ENCODE measurements at regions not wholly inside any gene's neighbourhood (a gene's known extent, or its start where the extent isn't known, plus 50 kb on each side); places are given as distances from the start of the nearest gene placed in this dataset.

GRCh38 chr11:45090607-45091006, 55.8 kb upstream of the PRDM11 start:
- no peak overlapping the region for H2AFZ ChIP-seq (ENCODE audit: low read length, unreplicated experiment)
- H3K36me3 ChIP-seq (ENCODE audit: insufficient read depth, low read length), result no peaks in the 10 kb centered on the region
- H3K79me2 ChIP-seq (ENCODE audit: control insufficient read depth, insufficient read depth, low read length, unreplicated experiment), result no peaks in the 10 kb centered on the region
- no peaks in the 10 kb centered on the region for H3K27me3 ChIP-seq (ENCODE audit: insufficient read depth, low read length)
- H3K4me3 ChIP-seq (ENCODE audit: low read depth, low read length), result no peak overlapping the region
- peak overlapping the region; percentile 97; the same call in 1 of the 2 replicates for H3K27ac ChIP-seq (ENCODE audit: low read depth, low read length)
- peaks cover 63% of the 10 kb centered on the region for H3K4me1 ChIP-seq (ENCODE audit: control insufficient read depth, insufficient read depth, low read length, unreplicated experiment)

GRCh38 chr11:45091563-45092403, 54.7 kb upstream of the PRDM11 start:
- Histone ChIP-seq H3K79me2 (ENCODE audit: control insufficient read depth, insufficient read depth, low read length, unreplicated experiment) (no peaks in the 10 kb centered on the region), H3K4me3 (ENCODE audit: low read depth, low read length) (no peak overlapping the region), H3K27me3 (ENCODE audit: insufficient read depth, low read length) (peaks cover 4% of the 10 kb centered on the region; the same call in 1 of the 2 replicates), H3K27ac (ENCODE audit: low read depth, low read length) (peak overlapping the region; percentile 97), H3K4me1 (ENCODE audit: control insufficient read depth, insufficient read depth, low read length, unreplicated experiment) (peaks cover 63% of the 10 kb centered on the region), H3K36me3 (ENCODE audit: insufficient read depth, low read length) (no peaks in the 10 kb centered on the region), H2AFZ (ENCODE audit: low read length, unreplicated experiment) (no peak overlapping the region)

GRCh38 chr11:45092404-45092785, 54.0 kb upstream of the PRDM11 start:
- peak overlapping the region; percentile 97 for H3K27ac ChIP-seq (ENCODE audit: low read depth, low read length)
- peaks cover 63% of the 10 kb centered on the region for H3K4me1 ChIP-seq (ENCODE audit: control insufficient read depth, insufficient read depth, low read length, unreplicated experiment)
- peaks cover 9% of the 10 kb centered on the region; the same call in 1 of the 2 replicates for H3K27me3 ChIP-seq (ENCODE audit: insufficient read depth, low read length)
- no peak overlapping the region for H2AFZ ChIP-seq (ENCODE audit: low read length, unreplicated experiment)
- no peaks in the 10 kb centered on the region for H3K36me3 ChIP-seq (ENCODE audit: insufficient read depth, low read length)
- no peak overlapping the region for H3K4me3 ChIP-seq (ENCODE audit: low read depth, low read length)
- no peaks in the 10 kb centered on the region for H3K79me2 ChIP-seq (ENCODE audit: control insufficient read depth, insufficient read depth, low read length, unreplicated experiment)

DNA sequence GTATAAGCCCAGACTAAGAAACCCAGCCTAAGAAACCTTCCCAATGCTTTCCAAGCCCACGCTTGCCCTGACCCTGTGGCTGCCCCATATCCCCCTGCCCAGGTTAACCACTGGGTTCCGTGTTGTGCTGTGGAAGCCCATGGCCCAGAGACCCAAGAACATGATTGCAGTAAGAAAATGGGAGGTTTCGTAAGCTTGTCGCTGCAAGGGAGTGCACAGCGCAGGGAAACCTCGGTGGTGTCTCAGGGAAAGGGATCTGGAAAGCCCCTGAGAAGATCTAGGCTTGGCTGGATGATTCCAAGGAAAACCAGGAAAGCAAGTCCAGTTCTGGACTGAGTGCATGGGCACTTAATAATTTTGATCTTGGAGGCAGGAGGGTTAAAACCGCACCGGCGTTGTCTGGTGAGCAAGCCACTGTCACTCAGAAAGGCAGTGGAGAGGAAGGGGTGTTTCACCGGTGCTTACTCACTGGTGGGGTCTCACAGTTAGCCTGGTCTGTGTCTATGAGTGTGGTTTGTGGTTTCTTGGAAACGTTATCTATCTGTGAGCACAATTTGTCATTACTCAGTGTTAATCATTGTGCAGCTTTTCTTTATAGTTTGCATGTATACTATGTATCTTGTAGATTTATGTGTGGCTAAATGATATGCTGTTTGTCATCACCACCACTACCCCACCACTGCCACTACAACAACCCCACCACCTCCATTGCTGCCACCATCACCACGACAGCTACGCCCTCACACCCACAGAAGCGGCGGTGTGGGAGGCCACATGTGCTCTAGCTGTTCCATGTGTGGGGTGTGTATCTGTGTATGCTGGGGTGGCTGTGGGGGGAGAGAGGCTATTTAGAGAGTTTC, 53.3 kb upstream of the PRDM11 start:
- Histone ChIP-seq H3K4me3 (ENCODE audit: low read depth, low read length) (no peak overlapping the region), H2AFZ (ENCODE audit: low read length, unreplicated experiment) (no peak overlapping the region), H3K36me3 (ENCODE audit: insufficient read depth, low read length) (no peaks in the 10 kb centered on the region), H3K27me3 (ENCODE audit: insufficient read depth, low read length) (peaks cover 12% of the 10 kb centered on the region; the same call in 1 of the 2 replicates), H3K79me2 (ENCODE audit: control insufficient read depth, insufficient read depth, low read length, unreplicated experiment) (no peaks in the 10 kb centered on the region), H3K4me1 (ENCODE audit: control insufficient read depth, insufficient read depth, low read length, unreplicated experiment) (peaks cover 61% of the 10 kb centered on the region), H3K27ac (ENCODE audit: low read depth, low read length) (peak overlapping the region; percentile 97)

DNA sequence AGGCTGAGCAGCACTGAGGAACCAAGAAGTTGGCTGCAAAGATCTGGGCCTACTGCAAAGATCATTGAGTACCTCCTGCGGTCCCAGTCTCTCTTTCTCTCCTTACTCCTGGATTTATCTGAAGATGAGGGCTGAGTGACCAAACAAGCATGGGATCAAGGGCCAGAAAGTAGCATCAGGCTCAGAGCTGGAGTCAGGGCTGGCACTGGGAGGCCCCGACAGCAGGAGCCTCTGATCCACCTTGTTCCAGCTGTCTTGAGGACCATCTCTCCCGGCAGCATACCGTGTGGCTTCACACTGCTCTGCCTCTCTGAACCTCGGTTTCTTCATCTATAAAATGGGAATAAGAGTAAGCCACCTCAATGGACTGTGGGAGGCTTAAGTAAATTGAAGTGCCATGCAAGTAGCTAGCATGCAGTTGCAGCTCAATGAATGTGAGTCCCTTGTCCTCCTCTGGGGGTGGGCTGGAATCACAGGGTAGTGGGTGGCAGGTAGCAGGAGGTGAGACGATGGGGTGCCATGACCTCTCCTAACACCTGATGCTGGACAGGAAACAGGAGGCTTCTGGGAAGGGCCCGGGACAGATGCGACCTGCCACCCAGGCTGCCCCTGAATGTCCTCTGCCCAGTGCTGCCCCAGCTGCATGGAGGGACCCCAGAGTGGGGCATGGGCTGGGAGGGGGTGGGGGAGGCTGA, 52.5 kb upstream of the PRDM11 start:
- H3K79me2 ChIP-seq (ENCODE audit: control insufficient read depth, insufficient read depth, low read length, unreplicated experiment), result no peaks in the 10 kb centered on the region
- H3K27me3 ChIP-seq (ENCODE audit: insufficient read depth, low read length), result peaks cover 12% of the 10 kb centered on the region; the same call in 1 of the 2 replicates
- peak overlapping the region; percentile 50 for H3K27ac ChIP-seq (ENCODE audit: low read depth, low read length)
- no peaks in the 10 kb centered on the region for H3K36me3 ChIP-seq (ENCODE audit: insufficient read depth, low read length)
- peaks cover 54% of the 10 kb centered on the region for H3K4me1 ChIP-seq (ENCODE audit: control insufficient read depth, insufficient read depth, low read length, unreplicated experiment)
- H2AFZ ChIP-seq (ENCODE audit: low read length, unreplicated experiment), result no peak overlapping the region
- H3K4me3 ChIP-seq (ENCODE audit: low read depth, low read length), result no peak overlapping the region

DNA sequence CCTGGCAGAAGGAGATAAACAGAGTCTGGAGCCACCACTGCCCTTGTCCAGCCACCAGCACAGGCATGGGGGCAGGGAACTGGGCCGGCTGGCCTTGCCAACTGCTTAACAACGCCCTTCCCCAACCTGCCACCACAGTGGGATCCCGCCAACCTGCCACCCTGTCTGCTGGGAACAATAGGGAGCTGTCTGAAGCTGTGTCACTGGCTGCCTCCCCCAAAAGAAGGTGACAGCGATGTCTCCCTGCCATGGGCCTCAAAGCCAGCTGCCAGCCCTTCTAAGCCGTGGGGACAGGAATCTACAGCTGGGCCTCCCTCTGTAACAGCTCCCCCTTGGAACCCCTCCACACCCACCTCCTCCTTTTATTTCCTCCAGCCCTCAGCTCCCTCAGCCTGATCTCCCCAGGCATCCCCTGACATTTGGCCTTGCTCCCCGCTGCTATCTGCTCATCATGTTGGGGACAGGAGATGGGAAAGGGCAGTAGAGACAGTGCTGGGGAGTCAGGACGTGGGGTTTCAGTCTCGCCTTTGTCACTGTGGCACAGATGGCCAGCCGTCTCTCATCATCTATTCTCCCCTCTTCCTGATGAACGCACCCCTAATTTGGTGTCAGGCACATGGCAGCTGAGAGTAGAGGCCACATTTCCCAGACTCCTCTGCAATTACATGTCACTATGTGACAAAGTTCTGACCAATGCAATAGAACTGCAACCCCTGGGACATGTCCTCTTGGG, 51.3 kb upstream of the PRDM11 start:
- Histone ChIP-seq H3K79me2 (ENCODE audit: control insufficient read depth, insufficient read depth, low read length, unreplicated experiment) (no peaks in the 10 kb centered on the region), H3K27ac (ENCODE audit: low read depth, low read length) (no peak overlapping the region), H3K27me3 (ENCODE audit: insufficient read depth, low read length) (peaks cover 14% of the 10 kb centered on the region; the same call in 1 of the 2 replicates), H3K4me3 (ENCODE audit: low read depth, low read length) (no peak overlapping the region), H3K4me1 (ENCODE audit: control insufficient read depth, insufficient read depth, low read length, unreplicated experiment) (peaks cover 44% of the 10 kb centered on the region), H3K36me3 (ENCODE audit: insufficient read depth, low read length) (no peaks in the 10 kb centered on the region), H2AFZ (ENCODE audit: low read length, unreplicated experiment) (no peak overlapping the region)

GRCh38 chr11:45095691-45096010, 50.8 kb upstream of the PRDM11 start:
- Histone ChIP-seq H3K79me2 (ENCODE audit: control insufficient read depth, insufficient read depth, low read length, unreplicated experiment) (no peaks in the 10 kb centered on the region), H3K4me3 (ENCODE audit: low read depth, low read length) (no peak overlapping the region), H3K36me3 (ENCODE audit: insufficient read depth, low read length) (no peaks in the 10 kb centered on the region), H3K4me1 (ENCODE audit: control insufficient read depth, insufficient read depth, low read length, unreplicated experiment) (peaks cover 39% of the 10 kb centered on the region), H3K27me3 (ENCODE audit: insufficient read depth, low read length) (peaks cover 18% of the 10 kb centered on the region), H2AFZ (ENCODE audit: low read length, unreplicated experiment) (no peak overlapping the region), H3K27ac (ENCODE audit: low read depth, low read length) (no peak overlapping the region)

GRCh38 chr11:45096636-45097035, 49.8 kb upstream of the PRDM11 start:
- Histone ChIP-seq H3K36me3 (ENCODE audit: insufficient read depth, low read length) (no peaks in the 10 kb centered on the region), H3K4me1 (ENCODE audit: control insufficient read depth, insufficient read depth, low read length, unreplicated experiment) (peaks cover 29% of the 10 kb centered on the region), H3K27me3 (ENCODE audit: insufficient read depth, low read length) (peaks cover 21% of the 10 kb centered on the region), H3K27ac (ENCODE audit: low read depth, low read length) (no peak overlapping the region), H3K79me2 (ENCODE audit: control insufficient read depth, insufficient read depth, low read length, unreplicated experiment) (no peaks in the 10 kb centered on the region), H2AFZ (ENCODE audit: low read length, unreplicated experiment) (no peak overlapping the region), H3K4me3 (ENCODE audit: low read depth, low read length) (no peak overlapping the region)

Data from ACC112 (cell line).